ENCODE measurements at regions not wholly inside any gene's neighbourhood (a gene's known extent, or its start where the extent isn't known, plus 50 kb on each side); places are given as distances from the start of the nearest gene placed in this dataset.

DNA sequence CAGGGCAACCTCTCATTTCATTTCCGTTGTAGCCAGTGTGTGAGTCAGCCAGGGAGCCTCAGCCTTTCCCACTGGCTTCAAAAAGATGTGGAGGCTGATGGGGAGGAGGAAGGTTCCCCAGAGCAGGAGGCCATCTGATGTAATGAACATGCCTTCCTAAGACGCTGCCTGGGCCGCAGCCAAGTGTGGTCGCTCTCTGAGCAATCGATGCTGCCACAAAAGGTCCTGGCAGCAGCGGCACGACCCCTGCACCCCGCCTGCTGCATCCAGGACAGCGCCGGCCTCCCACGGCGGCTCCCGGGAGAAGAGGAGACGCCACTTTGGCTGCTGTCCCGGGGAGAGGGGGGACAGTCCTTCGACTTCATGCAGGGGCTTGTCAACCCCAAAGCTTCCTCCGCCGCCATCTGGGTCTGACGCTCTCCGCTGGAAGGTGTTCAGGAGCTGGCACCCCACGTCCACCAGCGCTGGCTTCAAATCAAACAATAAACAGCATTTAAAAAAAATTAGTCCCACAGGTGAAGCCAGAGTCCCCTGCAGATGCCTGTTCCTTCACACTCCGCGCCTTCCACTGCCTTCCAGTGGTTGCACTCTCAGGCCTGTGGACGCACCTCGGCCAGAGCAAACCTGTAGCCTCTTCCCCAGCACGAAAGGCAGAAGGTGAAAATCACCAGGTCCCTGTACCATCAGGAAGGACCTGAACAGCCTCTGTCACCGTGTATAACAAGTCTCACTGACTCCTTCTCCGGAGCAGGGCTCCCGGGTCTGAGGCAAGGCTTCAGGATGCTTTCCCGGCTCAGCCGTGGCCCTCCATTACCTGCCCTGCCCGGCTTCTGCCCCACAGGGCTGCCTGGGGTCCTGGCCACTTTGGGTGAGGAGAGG lies 930.7 kb downstream of the BRD1 start:
- in situ Hi-C loops (cut with HindIII; ENCODE audit: low pct_unique_long_range_greater_than_20kb, low sequenced_read_pairs) = no loop called here
- DNase-seq (ENCODE audit: low read depth in 1 of 2, low spot score in 1 of 2) = no peak
- TF ChIP-seq JUND (IDR thresholded peaks at IDR 0.05; ENCODE audit: low read depth) = no peak

DNA sequence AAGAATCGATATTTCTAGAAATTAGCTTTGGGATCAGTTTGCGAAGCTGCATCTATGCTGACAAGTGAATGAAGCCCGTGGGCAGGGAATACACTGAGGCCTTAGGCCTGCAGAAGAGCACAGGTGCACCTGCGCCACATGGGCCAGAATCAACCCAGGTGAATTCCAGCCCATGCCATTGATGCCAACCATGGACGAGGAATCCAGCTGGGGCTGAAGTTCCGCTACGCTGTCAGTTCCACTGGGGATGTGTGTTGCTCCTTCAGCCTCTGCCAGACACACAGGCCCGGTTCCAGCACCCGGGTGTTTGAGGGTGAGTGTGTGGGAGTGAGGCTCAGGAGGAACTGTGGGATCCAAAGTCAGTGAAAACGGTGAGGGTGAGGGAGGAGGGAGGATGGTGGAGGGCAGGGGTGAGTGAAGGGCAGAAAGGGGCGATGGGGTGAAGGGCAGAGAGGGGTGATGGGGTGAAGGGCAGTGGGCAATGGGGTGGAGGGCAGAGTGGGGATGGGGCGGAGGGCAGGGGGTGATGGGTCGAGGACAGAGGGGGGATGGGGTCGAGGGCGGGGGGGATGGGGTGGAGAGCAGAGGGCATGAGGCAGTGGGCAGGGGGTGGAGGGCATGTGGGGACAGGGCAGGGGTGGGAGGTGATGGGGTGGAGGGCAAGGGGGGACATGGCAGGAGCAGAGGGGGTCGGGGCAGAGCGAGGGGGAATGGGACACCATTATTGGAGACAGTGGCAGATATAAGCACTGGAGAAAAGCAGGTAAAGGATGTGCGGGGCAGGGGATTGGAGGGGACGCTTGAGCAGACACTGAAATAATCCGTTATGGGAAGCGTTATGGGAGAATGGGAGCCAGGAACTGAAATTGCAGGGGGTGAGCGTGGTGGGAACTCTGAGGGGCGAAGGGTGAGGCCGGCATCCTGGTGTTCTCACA lies 931.6 kb downstream of the BRD1 start:
- DNase-seq (ENCODE audit: low read depth in 1 of 2, low spot score in 1 of 2) = no peak
- in situ Hi-C loops (cut with HindIII; ENCODE audit: low pct_unique_long_range_greater_than_20kb, low sequenced_read_pairs) = no loop called here
- no peak for TF ChIP-seq JUND (IDR thresholded peaks at IDR 0.05; ENCODE audit: low read depth)

DNA sequence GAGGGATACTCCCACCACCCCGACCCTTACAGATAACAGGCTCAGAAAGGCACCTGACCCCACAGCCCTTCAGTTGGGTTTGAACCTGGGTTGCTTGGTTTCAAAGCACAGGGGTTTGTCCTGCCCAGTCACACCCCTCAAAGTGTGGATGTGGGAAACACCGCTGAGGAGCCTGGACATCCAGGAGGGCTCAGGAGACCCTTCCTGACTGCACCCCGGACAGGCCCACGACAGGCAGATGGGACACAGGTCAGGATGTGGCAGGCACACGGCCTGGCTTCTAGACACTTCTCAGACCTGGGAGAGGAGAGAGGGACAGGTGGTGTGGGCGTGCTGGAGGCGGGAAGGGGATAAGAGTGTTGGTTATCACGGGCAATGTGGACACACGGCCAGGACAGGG lies 932.3 kb downstream of the BRD1 start:
- in situ Hi-C loops (cut with HindIII; ENCODE audit: low pct_unique_long_range_greater_than_20kb, low sequenced_read_pairs) = no loop called here
- TF ChIP-seq JUND (IDR thresholded peaks at IDR 0.05; ENCODE audit: low read depth) = no peak
- no peak for DNase-seq (ENCODE audit: low read depth in 1 of 2, low spot score in 1 of 2)

DNA sequence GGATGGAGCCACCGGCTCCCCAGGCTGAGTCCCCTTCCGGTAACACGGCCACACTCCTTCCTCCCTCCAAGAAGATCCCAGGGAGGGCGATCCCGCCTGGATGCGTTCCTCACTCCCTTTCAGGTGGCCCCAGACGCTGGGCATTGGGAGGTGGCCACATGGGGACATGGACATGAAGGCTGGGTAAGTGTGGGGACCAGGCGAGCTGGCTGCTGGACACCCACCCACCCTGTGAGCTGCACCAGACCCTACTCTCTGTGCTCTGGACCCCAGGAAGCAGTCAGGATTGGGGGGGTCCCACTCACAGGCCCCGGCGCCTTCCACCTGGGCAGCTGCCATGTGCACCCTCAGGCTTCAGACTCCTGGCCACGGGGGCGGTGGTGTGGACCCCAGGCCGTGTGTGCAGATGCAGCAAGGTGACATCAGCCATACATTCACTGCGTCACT lies 932.8 kb downstream of the BRD1 start:
- no peak for DNase-seq (ENCODE audit: low read depth in 1 of 2, low spot score in 1 of 2)
- TF ChIP-seq JUND (IDR thresholded peaks at IDR 0.05; ENCODE audit: low read depth) = no peak
- in situ Hi-C loops (cut with HindIII; ENCODE audit: low pct_unique_long_range_greater_than_20kb, low sequenced_read_pairs) = no loop called here

DNA sequence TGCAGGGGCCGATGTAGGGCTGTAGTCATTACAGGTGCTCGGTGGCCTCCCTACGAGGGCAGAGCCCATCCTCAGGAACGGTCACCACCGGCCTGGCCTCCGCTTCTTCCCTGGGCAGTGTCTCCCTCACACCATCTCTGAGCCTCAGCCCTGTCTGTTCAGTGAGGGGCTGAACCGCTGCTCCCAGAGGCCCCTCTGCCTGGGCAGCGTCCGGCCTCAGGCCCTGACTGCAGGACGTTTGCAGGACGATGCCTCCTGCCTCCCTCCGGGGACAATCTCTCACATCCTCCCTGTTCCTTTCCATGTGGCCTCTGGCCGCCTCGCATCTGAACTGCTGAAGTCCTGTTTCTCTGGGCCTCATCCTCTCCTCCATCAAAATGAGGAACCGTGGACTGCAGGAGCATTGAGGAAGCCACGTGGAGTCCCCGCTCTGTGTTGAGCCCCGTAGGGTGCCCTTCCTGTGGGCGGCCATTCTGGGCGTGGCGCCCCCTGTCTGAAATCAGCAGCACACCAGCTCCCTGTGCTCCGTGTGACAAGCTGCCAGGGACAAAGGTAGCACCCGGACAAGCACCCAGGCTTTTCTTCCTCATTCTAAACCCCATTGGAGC lies 933.5 kb downstream of the BRD1 start:
- no peak for TF ChIP-seq JUND (IDR thresholded peaks at IDR 0.05; ENCODE audit: low read depth)
- in situ Hi-C loops (cut with HindIII; ENCODE audit: low pct_unique_long_range_greater_than_20kb, low sequenced_read_pairs) = no loop called here
- DNase-seq (ENCODE audit: low read depth in 1 of 2, low spot score in 1 of 2) = no peak

DNA sequence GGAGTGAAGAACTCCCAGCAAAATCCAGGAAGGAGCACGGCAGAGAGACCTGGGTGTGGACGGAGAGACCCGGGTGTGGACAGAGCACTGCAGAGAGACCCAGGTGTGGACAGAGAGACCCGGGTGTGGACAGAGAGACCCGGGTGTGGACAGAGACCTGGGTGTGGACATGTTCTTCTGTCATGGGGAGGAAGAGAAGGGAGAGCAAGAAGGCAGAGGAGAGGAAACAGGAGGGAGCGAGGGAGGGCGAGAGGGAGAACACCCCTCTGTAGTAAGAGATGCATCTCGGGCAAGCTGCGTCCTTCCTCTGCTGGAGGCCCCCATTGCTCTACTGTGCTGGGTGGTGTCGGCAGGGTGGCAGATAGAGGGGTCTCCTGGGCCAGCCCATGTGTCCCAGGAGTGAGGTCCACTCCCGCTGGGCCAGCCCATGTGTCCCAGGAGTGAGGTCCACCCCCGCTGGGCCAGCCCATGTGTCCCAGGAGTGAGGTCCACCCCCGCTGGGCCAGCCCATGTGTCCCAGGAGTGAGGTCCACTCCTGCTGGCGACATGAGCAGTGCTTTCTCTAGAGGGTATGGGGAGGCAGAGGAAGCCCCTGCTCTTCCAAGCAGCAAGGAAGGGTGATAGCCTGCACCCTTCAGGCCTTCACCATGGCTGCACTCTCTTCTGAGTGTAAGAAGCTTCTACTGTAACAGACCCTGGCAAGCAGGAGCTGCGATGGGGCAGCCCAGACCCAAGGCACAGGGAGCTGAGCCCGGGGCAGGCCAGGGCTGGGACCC lies 934.2 kb downstream of the BRD1 start:
- no peak for DNase-seq (ENCODE audit: low read depth in 1 of 2, low spot score in 1 of 2)
- TF ChIP-seq JUND (IDR thresholded peaks at IDR 0.05; ENCODE audit: low read depth) = no peak
- in situ Hi-C loops (cut with HindIII; ENCODE audit: low pct_unique_long_range_greater_than_20kb, low sequenced_read_pairs) = no loop called here

DNA sequence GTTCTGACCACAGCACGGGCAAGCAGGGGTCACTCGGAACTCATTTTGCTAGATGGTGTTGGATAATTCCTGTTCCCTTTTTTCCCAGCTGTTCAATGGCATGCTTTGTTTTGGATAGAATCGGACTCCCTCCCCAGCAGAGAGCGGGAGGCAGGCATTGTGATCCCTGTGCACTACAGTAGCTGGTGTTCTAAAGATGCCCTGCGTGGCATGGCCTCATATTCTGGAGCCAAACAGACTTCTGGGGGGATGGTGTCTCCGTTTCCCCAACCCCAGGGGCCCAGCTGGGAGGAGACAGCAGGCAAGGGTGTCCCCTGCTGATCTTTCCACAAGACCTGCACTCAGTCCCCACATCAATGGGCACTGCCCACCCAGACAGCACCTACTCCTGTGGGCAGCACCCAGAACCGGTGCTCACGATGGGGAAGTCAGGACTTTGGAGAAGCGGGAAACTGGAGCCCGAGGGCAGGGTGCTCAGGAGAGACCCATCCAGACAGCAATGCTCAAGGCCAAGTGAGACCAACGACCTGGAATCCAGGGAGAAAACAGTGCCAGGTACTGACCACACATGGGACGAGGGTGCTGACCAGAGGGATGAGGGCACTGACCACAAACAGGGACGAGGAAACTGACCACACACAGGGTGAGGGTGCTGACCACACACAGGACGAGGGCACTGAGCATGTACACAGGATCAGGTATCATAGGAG lies 934.9 kb downstream of the BRD1 start:
- no peak for DNase-seq (ENCODE audit: low read depth in 1 of 2, low spot score in 1 of 2)
- no peak for TF ChIP-seq JUND (IDR thresholded peaks at IDR 0.05; ENCODE audit: low read depth)
- in situ Hi-C loops (cut with HindIII; ENCODE audit: low pct_unique_long_range_greater_than_20kb, low sequenced_read_pairs) = no loop called here

DNA sequence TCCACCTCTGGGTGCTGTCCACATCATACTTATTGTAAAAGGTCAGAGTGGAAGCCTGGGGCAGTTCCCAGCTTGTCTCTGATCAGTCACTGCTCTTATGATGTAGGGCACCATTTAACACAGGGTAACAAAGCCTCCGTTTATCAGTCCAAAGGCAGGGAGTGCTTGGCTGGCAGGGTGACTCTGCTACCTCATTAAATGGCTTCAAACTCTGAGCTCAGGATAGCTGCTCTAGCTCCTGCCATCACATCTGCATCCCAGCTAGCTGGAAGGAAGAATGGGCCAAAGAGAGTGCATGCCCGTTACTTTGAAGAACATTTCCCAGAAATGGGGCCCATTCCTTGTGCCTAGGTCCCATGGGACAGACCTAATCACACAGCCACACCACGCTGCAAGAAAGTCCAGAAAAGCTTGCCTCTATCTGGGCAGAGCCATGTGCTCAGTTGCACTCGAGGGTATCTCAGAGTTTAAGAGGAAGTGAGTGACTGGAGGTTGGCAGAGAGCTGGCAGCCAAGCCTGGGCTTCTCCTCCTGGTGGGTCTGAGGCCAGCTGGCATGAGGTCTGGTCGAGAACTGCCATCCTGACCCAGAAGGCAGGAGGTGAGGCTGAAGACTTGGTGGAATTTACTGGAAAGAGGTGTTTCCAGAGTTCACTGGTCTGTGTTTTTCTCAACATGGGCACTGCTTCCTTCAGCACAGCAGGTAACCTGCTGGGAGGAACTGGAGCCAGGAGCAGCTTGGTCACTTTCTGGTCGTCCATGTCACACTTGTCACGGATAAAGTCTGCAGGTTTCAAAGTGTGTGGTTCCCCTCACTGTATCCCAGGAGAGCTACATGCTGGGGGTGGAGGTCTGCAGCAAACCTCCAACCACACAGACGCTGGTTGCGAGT lies 935.7 kb downstream of the BRD1 start:
- in situ Hi-C loops (cut with HindIII; ENCODE audit: low pct_unique_long_range_greater_than_20kb, low sequenced_read_pairs) = no loop called here

DNA sequence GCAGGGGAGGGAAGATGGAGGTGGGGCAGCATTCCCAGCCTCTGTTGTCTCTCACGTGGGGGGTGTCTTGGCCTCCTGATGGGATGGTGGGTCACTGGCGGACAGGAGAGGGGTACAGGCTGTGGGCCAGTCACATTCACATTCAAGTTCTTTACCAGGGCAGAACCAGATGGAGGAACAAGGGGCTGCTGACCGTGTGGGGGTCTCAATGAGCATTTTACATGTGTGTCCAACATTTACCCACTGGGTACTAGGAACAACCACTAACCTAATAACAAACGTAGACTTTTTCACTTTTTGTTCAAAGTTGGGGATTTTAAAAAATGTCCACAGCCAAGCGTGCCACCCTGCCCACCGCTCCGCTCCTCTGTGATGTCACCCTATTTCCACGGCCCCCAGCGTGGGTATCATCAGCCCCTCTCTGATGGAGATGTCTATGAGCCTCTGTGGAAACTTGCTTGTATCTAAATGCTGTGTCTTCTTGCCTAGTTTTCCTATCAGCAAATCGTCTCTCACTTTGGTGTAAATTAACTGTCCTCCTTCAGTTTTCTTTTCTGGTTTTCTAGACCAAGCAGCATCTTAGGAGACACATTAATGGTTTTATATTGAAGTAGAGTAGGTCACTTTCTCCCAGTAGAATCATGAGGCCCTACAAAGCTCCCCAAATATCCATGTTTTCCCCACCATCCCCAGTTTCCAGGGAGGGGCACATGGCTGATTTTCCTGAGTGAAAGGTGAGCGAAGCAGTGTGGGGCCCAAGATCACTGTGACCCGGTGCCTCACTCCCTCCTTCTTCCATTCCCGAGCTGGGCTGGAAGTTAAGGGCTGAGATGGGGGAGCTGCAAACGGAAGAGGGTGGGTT lies 936.7 kb downstream of the BRD1 start:
- no peak for DNase-seq (ENCODE audit: low read depth in 1 of 2, low spot score in 1 of 2)
- no peak for TF ChIP-seq JUND (IDR thresholded peaks at IDR 0.05; ENCODE audit: low read depth)
- in situ Hi-C loops (cut with HindIII; ENCODE audit: low pct_unique_long_range_greater_than_20kb, low sequenced_read_pairs) = no loop called here

More for the DNA sequence above, 935.7 kb downstream of the BRD1 start:
- TF ChIP-seq JUND (IDR thresholded peaks at IDR 0.05; ENCODE audit: low read depth) = no peak
- DNase-seq (ENCODE audit: low read depth in 1 of 2, low spot score in 1 of 2) = no peak
